ENCODE measurements at regions not wholly inside any gene's neighbourhood (a gene's known extent, or its start where the extent isn't known, plus 50 kb on each side); places are given as distances from the start of the nearest gene placed in this dataset.

DNA sequence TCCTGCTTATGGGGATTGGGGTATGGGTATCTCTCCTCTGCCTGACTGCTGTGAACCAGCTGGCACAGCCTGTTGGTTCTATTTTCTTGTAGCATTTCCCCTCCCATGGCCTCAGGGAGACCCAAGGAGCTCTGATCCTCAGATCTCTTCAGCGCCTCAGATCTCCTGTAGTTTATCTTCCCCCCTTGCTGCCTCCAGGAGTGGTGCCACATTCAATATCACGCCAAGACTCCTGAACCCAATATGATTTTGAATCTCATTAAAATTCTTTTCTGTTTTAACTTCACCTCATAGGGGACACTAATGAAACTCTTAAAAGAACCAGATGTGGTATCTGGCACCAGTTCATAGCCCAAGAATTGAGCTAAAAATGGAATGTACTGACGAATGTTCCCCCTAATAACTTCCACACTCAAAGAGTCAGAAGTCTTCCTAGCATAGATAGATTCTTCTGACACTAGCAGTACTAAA is 59.6 kb upstream of the LIFR start:
- Histone ChIP-seq H3K4me2 (ENCODE audit: low read depth, low read length) (no peak overlapping the region), H3K4me1 (ENCODE audit: insufficient read depth, low read length) (no peaks in the 10 kb centered on the region), H3K79me2 (ENCODE audit: insufficient read depth, low read length) (no peaks in the 10 kb centered on the region), H3K9ac (ENCODE audit: insufficient read depth, low read depth, low read length) (no peak overlapping the region), H4K20me1 (ENCODE audit: insufficient read depth, low read length) (no peaks in the 10 kb centered on the region), H3K4me3 (replicated peaks in 1 of 3; ENCODE audit: insufficient read depth in 1 of 3, low read depth in 2 of 3, low read length in 3 of 3) (no peak overlapping the region), H3K27ac (ENCODE audit: extremely low read length, insufficient read depth, low read length) (no peak overlapping the region), H3K27me3 (ENCODE audit: control insufficient read depth in 1 of 2, insufficient read depth in 2 of 2, low read length in 2 of 2) (0 out of 5 replicates have a peak, but pooled peaks cover 0 to 3% of the 10 kb centered on the region in 2 experiments), H2AFZ (ENCODE audit: low read length) (peak overlapping the region; percentile 27), H3K36me3 (replicated peaks in 1 of 2; ENCODE audit: control insufficient read depth in 1 of 2, insufficient read depth in 2 of 2, low read length in 2 of 2) (no peaks in the 10 kb centered on the region), H3K9me3 (ENCODE audit: low read length) (no peaks in the 10 kb centered on the region)
- BruUV-seq (replicated peaks), result no TSS peak
- no peak for TF ChIP-seq GTF2F1 (IDR thresholded peaks at IDR 0.05; ENCODE audit: low read length)
- no peak for TF ChIP-seq TCF7 (IDR thresholded peaks at IDR 0.05; ENCODE audit: low read depth)
- TF ChIP-seq, protein P1, sequence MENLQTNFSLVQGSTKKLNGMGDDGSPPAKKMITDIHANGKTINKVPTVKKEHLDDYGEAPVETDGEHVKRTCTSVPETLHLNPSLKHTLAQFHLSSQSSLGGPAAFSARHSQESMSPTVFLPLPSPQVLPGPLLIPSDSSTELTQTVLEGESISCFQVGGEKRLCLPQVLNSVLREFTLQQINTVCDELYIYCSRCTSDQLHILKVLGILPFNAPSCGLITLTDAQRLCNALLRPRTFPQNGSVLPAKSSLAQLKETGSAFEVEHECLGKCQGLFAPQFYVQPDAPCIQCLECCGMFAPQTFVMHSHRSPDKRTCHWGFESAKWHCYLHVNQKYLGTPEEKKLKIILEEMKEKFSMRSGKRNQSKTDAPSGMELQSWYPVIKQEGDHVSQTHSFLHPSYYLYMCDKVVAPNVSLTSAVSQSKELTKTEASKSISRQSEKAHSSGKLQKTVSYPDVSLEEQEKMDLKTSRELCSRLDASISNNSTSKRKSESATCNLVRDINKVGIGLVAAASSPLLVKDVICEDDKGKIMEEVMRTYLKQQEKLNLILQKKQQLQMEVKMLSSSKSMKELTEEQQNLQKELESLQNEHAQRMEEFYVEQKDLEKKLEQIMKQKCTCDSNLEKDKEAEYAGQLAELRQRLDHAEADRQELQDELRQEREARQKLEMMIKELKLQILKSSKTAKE (CRISPR knock-in tag; IDR thresholded peaks at IDR 0.05; ENCODE audit: borderline replicate concordance), result no peak
- TF ChIP-seq ZNF317 (CRISPR knock-in tag; IDR thresholded peaks at IDR 0.05), result no peak
- WGBS (ENCODE audit: low lambda C conversion rate), result 0% methylated on average over 3 of the region's 3 CpGs
- intact Hi-C loops (cut with micrococcal nuclease; ENCODE audit: unreplicated experiment) (no loop called here), in situ Hi-C loops (cut with HindIII; ENCODE audit: extremely low pct_ligation_motif_present, low pct_unique_long_range_greater_than_20kb) (no loop called here)
- FAIRE-seq (no peak), ATAC-seq (no peak), DNase-seq (ENCODE audit: low spot score) (no peak)
- ChIA-PET POLR2A (no interaction called here), CTCF (ENCODE audit: low intra/inter-chr PET ratio, low total read pairs) (no interaction called here)

DNA sequence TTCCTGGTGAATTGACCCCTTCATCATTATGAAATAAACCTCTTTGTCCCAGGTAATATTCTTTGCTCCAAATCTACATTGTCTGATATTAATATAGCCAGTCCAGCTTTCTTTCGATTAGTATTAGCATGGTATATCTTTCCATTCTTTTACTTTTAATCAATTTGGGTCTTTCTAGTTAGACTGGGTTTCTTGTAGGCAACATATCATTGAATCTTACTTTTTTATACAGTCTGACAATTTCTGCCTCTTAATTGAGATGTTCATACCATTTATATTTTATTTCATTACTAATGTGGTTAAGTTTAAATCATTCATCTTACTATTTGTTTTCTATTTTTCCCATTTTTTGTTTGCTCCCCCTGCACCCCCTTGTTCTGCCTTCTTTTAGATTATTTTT is 61.7 kb upstream of the LIFR start:
- no peaks in the 10 kb centered on the region for H3K36me3 ChIP-seq (replicated peaks in 1 of 2; ENCODE audit: control insufficient read depth in 1 of 2, insufficient read depth in 2 of 2, low read length in 2 of 2)
- H3K27me3 ChIP-seq (ENCODE audit: control insufficient read depth in 1 of 2, insufficient read depth in 2 of 2, low read length in 2 of 2), result no peaks in the 10 kb centered on the region; a peak in 1 of 5 replicates
- CTCF ChIA-PET (ENCODE audit: low intra/inter-chr PET ratio, low total read pairs), result no interaction called here
- no TSS peak for BruUV-seq (replicated peaks)
- 6% methylated on average over 1 of the region's 1 CpG for WGBS (ENCODE audit: low lambda C conversion rate)
- no peak overlapping the region for H3K4me3 ChIP-seq (replicated peaks in 1 of 3; ENCODE audit: insufficient read depth in 1 of 3, low read depth in 2 of 3, low read length in 3 of 3)
- no peaks in the 10 kb centered on the region for H3K4me1 ChIP-seq (ENCODE audit: insufficient read depth, low read length)
- H2AFZ ChIP-seq (ENCODE audit: low read length), result no peak overlapping the region
- no peaks in the 10 kb centered on the region for H3K9me3 ChIP-seq (ENCODE audit: low read length)
- H3K9ac ChIP-seq (ENCODE audit: insufficient read depth, low read depth, low read length), result no peak overlapping the region
- no peaks in the 10 kb centered on the region for H3K79me2 ChIP-seq (ENCODE audit: insufficient read depth, low read length)
- POLR2A ChIA-PET, result no interaction called here
- in situ Hi-C loops (cut with HindIII; ENCODE audit: extremely low pct_ligation_motif_present, low pct_unique_long_range_greater_than_20kb) (no loop called here), intact Hi-C loops (cut with micrococcal nuclease; ENCODE audit: unreplicated experiment) (no loop called here)
- no peak for ATAC-seq
- no peak for DNase-seq (ENCODE audit: low spot score)
- no peak overlapping the region for H3K27ac ChIP-seq (ENCODE audit: extremely low read length, insufficient read depth, low read length)
- no peak for FAIRE-seq
- H4K20me1 ChIP-seq (ENCODE audit: insufficient read depth, low read length), result no peaks in the 10 kb centered on the region
- no peak overlapping the region for H3K4me2 ChIP-seq (ENCODE audit: low read depth, low read length)
- TF ChIP-seq ZBTB3 (CRISPR knock-in tag; IDR thresholded peaks at IDR 0.05; ENCODE audit: borderline replicate concordance, low read depth) (no peak), SP1 (IDR thresholded peaks at IDR 0.05) (no peak), SP1 (CRISPR knock-in tag; IDR thresholded peaks at IDR 0.05) (no peak), ZSCAN9 (CRISPR knock-in tag; IDR thresholded peaks at IDR 0.05; ENCODE audit: borderline replicate concordance) (no peak), NFKB2 (CRISPR knock-in tag; IDR thresholded peaks at IDR 0.05; ENCODE audit: borderline replicate concordance) (no peak), ZIK1 (CRISPR knock-in tag; IDR thresholded peaks at IDR 0.05; ENCODE audit: borderline replicate concordance, low read depth) (no peak), ZNF891 (CRISPR knock-in tag; IDR thresholded peaks at IDR 0.05) (no peak)
- TF ChIP-seq, protein P2, sequence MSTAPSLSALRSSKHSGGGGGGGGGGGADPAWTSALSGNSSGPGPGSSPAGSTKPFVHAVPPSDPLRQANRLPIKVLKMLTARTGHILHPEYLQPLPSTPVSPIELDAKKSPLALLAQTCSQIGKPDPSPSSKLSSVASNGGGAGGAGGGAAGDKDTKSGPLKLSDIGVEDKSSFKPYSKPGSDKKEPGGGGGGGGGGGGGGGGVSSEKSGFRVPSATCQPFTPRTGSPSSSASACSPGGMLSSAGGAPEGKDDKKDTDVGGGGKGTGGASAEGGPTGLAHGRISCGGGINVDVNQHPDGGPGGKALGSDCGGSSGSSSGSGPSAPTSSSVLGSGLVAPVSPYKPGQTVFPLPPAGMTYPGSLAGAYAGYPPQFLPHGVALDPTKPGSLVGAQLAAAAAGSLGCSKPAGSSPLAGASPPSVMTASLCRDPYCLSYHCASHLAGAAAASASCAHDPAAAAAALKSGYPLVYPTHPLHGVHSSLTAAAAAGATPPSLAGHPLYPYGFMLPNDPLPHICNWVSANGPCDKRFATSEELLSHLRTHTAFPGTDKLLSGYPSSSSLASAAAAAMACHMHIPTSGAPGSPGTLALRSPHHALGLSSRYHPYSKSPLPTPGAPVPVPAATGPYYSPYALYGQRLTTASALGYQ (CRISPR knock-in tag; IDR thresholded peaks at IDR 0.05), result no peak
- TF ChIP-seq, protein P3, sequence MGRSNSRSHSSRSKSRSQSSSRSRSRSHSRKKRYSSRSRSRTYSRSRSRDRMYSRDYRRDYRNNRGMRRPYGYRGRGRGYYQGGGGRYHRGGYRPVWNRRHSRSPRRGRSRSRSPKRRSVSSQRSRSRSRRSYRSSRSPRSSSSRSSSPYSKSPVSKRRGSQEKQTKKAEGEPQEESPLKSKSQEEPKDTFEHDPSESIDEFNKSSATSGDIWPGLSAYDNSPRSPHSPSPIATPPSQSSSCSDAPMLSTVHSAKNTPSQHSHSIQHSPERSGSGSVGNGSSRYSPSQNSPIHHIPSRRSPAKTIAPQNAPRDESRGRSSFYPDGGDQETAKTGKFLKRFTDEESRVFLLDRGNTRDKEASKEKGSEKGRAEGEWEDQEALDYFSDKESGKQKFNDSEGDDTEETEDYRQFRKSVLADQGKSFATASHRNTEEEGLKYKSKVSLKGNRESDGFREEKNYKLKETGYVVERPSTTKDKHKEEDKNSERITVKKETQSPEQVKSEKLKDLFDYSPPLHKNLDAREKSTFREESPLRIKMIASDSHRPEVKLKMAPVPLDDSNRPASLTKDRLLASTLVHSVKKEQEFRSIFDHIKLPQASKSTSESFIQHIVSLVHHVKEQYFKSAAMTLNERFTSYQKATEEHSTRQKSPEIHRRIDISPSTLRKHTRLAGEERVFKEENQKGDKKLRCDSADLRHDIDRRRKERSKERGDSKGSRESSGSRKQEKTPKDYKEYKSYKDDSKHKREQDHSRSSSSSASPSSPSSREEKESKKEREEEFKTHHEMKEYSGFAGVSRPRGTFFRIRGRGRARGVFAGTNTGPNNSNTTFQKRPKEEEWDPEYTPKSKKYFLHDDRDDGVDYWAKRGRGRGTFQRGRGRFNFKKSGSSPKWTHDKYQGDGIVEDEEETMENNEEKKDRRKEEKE (IDR thresholded peaks at IDR 0.05), result no peak
